Gastroesophageal sphincter (tissue), 4 donors: ENCODE measurements at regions not wholly inside any gene's neighbourhood (a gene's known extent, or its start where the extent isn't known, plus 50 kb on each side); places are given as distances from the start of the nearest gene placed in this dataset.

Source experiments
- ATAC-seq: fragments of 150-250 bp; one replicate; pipeline ENCODE4 v1.9.1; 2016; ENCODE audit warnings: mild to moderate bottlenecking, moderate library complexity
- H3K27ac ChIP-seq, 4 donors: fragments of 200-600 bp; sonication (generic) in 3 of 4; 1 replicate in 3 of 4; 2 replicates in 1 of 4; pipeline ENCODE4 v1.5.1; 2016 to 2019
- H3K27me3 ChIP-seq: fragments of 200-600 bp; sonication (generic); one replicate; pipeline ENCODE4 v1.5.1; 2019
- H3K36me3 ChIP-seq, 2 donors: fragments of 200-600 bp; sonication (generic); one replicate each; pipeline ENCODE4 v1.5.1; 2019; ENCODE audit warnings: control low read depth in 1 of 2
- H3K4me1 ChIP-seq, 3 donors: fragments of 200-600 bp; sonication (generic); 1 replicate in 2 of 3; 2 replicates in 1 of 3; pipeline ENCODE4 v1.5.1; 2016 to 2019; ENCODE audit warnings: control low read depth in 2 of 3
- H3K4me3 ChIP-seq, 2 donors: fragments of 200-600 bp; sonication (generic); one replicate each; pipeline ENCODE4 v1.5.1; 2019; ENCODE audit warnings: mild to moderate bottlenecking in 1 of 2, moderate library complexity in 1 of 2
- H3K9me3 ChIP-seq, 3 donors: fragments of 200-600 bp; sonication (generic); one replicate each; pipeline ENCODE4 v1.5.1; 2017 to 2019; ENCODE audit warnings: control low read depth in 2 of 3
- CTCF ChIP-seq, 4 experiments: fragments of 200-600 bp in 2 of 4; fragments of 450-650 bp in 2 of 4; sonication (generic) in 1 of 4; IDR thresholded peaks; one replicate each; pipeline ENCODE4 v1.5.1; 2017 to 2019; ENCODE audit warnings: antibody characterized with exemption in 4 of 4, mild to moderate bottlenecking in 2 of 4, moderate library complexity in 2 of 4
- EP300 ChIP-seq: sonication (generic); formaldehyde crosslinking; IDR thresholded peaks from one replicate; pipeline ENCODE4 v1.6.1; 2017; ENCODE audit warnings: antibody characterized with exemption, mild to moderate bottlenecking
- POLR2A ChIP-seq, 2 donors: fragments of 450-650 bp; IDR thresholded peaks; one replicate each; pipeline ENCODE4 v1.6.1; 2017; ENCODE audit warnings: antibody characterized with exemption in 2 of 2, mild to moderate bottlenecking in 2 of 2, moderate library complexity in 1 of 2
- POLR2AphosphoS5 ChIP-seq: sonication (generic); formaldehyde crosslinking; IDR thresholded peaks from one replicate; pipeline ENCODE4 v1.6.1; 2017; ENCODE audit warnings: antibody characterized with exemption
- WGBS, 2 donors: methylation state at CpG; one replicate each; pipeline ENCODE4 v1.1.5; 2018; ENCODE audit warnings: low coverage in 1 of 2; 5-methylcytosine and 5-hydroxymethylcytosine counted together

GRCh38 chr3:18282507-18282906, 142.6 kb downstream of the SATB1 start:
- H3K36me3 ChIP-seq = no peaks in the 10 kb centered on the region
- no peak for ATAC-seq
- no peaks in the 10 kb centered on the region for H3K27me3 ChIP-seq
- H3K4me3 ChIP-seq = no peak overlapping the region
- WGBS, 2 donors = 19 to 43% methylated on average over 1 to 2 of the region's 2 CpGs
- TF ChIP-seq POLR2A (IDR thresholded peaks at IDR 0.05) = no peak
- no peaks in the 10 kb centered on the region for H3K4me1 ChIP-seq
- no peaks in the 10 kb centered on the region for H3K9me3 ChIP-seq
- no peak overlapping the region for H3K27ac ChIP-seq

GRCh38 chr3:18279226-18279737, 145.9 kb downstream of the SATB1 start:
- TF ChIP-seq EP300 (no peak), POLR2A (IDR thresholded peaks at IDR 0.05) (no peak), CTCF (IDR thresholded peaks at IDR 0.05) (no peak), POLR2AphosphoS5 (no peak)
- Histone ChIP-seq H3K4me3 (no peak overlapping the region), H3K36me3 (no peaks in the 10 kb centered on the region), H3K9me3 (no peaks in the 10 kb centered on the region), H3K27ac (no peak overlapping the region), H3K27me3 (no peaks in the 10 kb centered on the region), H3K4me1 (no peaks in the 10 kb centered on the region)
- no peak for ATAC-seq
- 84 to 86% methylated on average over 3 of the region's 3 CpGs for WGBS, 2 donors

GRCh38 chr3:18264853-18265252, 160.3 kb downstream of the SATB1 start:
- WGBS, 2 donors = 67 to 69% methylated on average over 1 of the region's 1 CpG
- TF ChIP-seq CTCF (IDR thresholded peaks at IDR 0.05) (no peak), EP300 (no peak), POLR2AphosphoS5 (no peak), POLR2A (IDR thresholded peaks at IDR 0.05) (no peak)
- peaks cover 0 to 14% (median 0%) of the 10 kb centered on the region in 3 donors for H3K4me1 ChIP-seq
- H3K36me3 ChIP-seq = no peaks in the 10 kb centered on the region
- H3K27me3 ChIP-seq = no peaks in the 10 kb centered on the region
- ATAC-seq = no peak
- H3K27ac ChIP-seq = no peak overlapping the region
- no peak overlapping the region for H3K4me3 ChIP-seq
- H3K9me3 ChIP-seq = no peaks in the 10 kb centered on the region

- no peaks in the 10 kb centered on the region for H3K36me3 ChIP-seq
- no peak for ATAC-seq
- H3K9me3 ChIP-seq = no peaks in the 10 kb centered on the region
- peaks cover 0 to 14% (median 0%) of the 10 kb centered on the region in 3 donors for H3K4me1 ChIP-seq
- WGBS, 2 donors = 38% methylated on average over 2 of the region's 2 CpGs
- H3K4me3 ChIP-seq = no peak overlapping the region
- H3K27me3 ChIP-seq = no peaks in the 10 kb centered on the region
- H3K27ac ChIP-seq = no peak overlapping the region
- TF ChIP-seq POLR2AphosphoS5 = no peak
Measured at GRCh38 chr3:18264361-18264760, 160.8 kb downstream of the SATB1 start.

- no peaks in the 10 kb centered on the region for H3K9me3 ChIP-seq
- WGBS, 2 donors = 88 to 99% methylated on average over 7 of the region's 7 CpGs
- H3K27me3 ChIP-seq = no peaks in the 10 kb centered on the region
- H3K36me3 ChIP-seq = no peaks in the 10 kb centered on the region
- TF ChIP-seq POLR2AphosphoS5 (no peak), POLR2A (IDR thresholded peaks at IDR 0.05) (no peak), EP300 (no peak), CTCF (IDR thresholded peaks at IDR 0.05) (no peak)
- H3K4me3 ChIP-seq = no peak overlapping the region
- H3K4me1 ChIP-seq = no peaks in the 10 kb centered on the region
- H3K27ac ChIP-seq = no peak overlapping the region
- no peak for ATAC-seq
Measured at GRCh38 chr3:18258492-18258891, 166.6 kb downstream of the SATB1 start.

- Histone ChIP-seq H3K27ac (no peak overlapping the region), H3K36me3 (no peaks in the 10 kb centered on the region), H3K4me1 (no peaks in the 10 kb centered on the region), H3K9me3 (no peaks in the 10 kb centered on the region), H3K4me3 (no peak overlapping the region), H3K27me3 (no peaks in the 10 kb centered on the region)
- no peak for ATAC-seq
- TF ChIP-seq POLR2A (IDR thresholded peaks at IDR 0.05) (no peak), POLR2AphosphoS5 (no peak), CTCF (IDR thresholded peaks at IDR 0.05) (no peak), EP300 (no peak)
- WGBS, 2 donors = 37 to 39% methylated on average over 3 to 4 of the region's 4 CpGs
Measured at GRCh38 chr3:18252578-18252977, 172.6 kb downstream of the SATB1 start.
